IMR-90 (cell line): ENCODE measurements at regions not wholly inside any gene's neighbourhood (a gene's known extent, or its start where the extent isn't known, plus 50 kb on each side); places are given as distances from the start of the nearest gene placed in this dataset.

ENCODE experiments used
- FOS ChIP-seq: fragments of 150-350 bp; IDR thresholded peaks from 2 replicates; pipeline ENCODE4 v1.6.1; 2016; ENCODE audit warnings: low read depth, low read length
- MAFK ChIP-seq: IDR thresholded peaks from 2 replicates; pipeline ENCODE4 v1.6.1; 2012; ENCODE audit warnings: low read depth, low read length, improper control_type of control experiment
- RCOR1 ChIP-seq: IDR thresholded peaks from 2 replicates; pipeline ENCODE4 v1.6.1; 2012; ENCODE audit warnings: mild to moderate bottlenecking, low read length, improper control_type of control experiment; ENCODE audit not compliant: insufficient replicate concordance
- RFX5 ChIP-seq: IDR thresholded peaks from 2 replicates; pipeline ENCODE4 v1.8.0; 2012; ENCODE audit warnings: low read depth, mild to moderate bottlenecking, low read length, moderate library complexity
- TF ChIP-seq, protein P1 (sequence below): conservative IDR thresholded peaks from 2 replicates; pipeline ENCODE4 v1.5.1; 2012; ENCODE audit warnings: mild to moderate bottlenecking, low read depth, low read length, improper control_type of control experiment
- TF ChIP-seq, protein P2 (sequence below): fragments of 150-350 bp; IDR thresholded peaks from 2 replicates; pipeline ENCODE4 v1.6.1; 2016; ENCODE audit warnings: low read depth, mild to moderate bottlenecking, low read length, moderate library complexity, borderline replicate concordance

DNA sequence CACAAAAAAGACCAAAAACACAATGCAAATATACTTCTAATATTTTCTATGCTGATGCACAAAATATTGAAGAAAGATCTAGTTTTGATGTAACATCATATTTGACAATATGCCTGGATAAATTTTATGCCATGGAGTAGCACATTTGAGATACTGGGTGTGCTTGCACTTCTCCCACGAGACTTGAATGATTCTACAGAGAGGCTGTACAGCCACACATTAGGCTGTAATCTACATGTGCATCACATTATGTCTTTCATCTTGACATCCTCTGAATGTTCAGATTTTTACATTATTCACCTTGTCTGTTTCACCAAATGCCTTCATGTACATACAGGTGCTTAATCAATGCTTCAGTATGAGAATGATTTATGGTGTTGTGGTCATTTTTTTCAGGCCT is 756.4 kb upstream of the CDH7 start:
- TF ChIP-seq RFX5 (no peak), FOS (no peak), RCOR1 (no peak), MAFK (no peak)
- TF ChIP-seq, protein P1, sequence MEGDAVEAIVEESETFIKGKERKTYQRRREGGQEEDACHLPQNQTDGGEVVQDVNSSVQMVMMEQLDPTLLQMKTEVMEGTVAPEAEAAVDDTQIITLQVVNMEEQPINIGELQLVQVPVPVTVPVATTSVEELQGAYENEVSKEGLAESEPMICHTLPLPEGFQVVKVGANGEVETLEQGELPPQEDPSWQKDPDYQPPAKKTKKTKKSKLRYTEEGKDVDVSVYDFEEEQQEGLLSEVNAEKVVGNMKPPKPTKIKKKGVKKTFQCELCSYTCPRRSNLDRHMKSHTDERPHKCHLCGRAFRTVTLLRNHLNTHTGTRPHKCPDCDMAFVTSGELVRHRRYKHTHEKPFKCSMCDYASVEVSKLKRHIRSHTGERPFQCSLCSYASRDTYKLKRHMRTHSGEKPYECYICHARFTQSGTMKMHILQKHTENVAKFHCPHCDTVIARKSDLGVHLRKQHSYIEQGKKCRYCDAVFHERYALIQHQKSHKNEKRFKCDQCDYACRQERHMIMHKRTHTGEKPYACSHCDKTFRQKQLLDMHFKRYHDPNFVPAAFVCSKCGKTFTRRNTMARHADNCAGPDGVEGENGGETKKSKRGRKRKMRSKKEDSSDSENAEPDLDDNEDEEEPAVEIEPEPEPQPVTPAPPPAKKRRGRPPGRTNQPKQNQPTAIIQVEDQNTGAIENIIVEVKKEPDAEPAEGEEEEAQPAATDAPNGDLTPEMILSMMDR: no peak
- TF ChIP-seq, protein P2, sequence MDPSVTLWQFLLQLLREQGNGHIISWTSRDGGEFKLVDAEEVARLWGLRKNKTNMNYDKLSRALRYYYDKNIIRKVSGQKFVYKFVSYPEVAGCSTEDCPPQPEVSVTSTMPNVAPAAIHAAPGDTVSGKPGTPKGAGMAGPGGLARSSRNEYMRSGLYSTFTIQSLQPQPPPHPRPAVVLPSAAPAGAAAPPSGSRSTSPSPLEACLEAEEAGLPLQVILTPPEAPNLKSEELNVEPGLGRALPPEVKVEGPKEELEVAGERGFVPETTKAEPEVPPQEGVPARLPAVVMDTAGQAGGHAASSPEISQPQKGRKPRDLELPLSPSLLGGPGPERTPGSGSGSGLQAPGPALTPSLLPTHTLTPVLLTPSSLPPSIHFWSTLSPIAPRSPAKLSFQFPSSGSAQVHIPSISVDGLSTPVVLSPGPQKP: no peak
